ENCODE measurements at regions not wholly inside any gene's neighbourhood (a gene's known extent, or its start where the extent isn't known, plus 50 kb on each side); places are given as distances from the start of the nearest gene placed in this dataset.

DNA sequence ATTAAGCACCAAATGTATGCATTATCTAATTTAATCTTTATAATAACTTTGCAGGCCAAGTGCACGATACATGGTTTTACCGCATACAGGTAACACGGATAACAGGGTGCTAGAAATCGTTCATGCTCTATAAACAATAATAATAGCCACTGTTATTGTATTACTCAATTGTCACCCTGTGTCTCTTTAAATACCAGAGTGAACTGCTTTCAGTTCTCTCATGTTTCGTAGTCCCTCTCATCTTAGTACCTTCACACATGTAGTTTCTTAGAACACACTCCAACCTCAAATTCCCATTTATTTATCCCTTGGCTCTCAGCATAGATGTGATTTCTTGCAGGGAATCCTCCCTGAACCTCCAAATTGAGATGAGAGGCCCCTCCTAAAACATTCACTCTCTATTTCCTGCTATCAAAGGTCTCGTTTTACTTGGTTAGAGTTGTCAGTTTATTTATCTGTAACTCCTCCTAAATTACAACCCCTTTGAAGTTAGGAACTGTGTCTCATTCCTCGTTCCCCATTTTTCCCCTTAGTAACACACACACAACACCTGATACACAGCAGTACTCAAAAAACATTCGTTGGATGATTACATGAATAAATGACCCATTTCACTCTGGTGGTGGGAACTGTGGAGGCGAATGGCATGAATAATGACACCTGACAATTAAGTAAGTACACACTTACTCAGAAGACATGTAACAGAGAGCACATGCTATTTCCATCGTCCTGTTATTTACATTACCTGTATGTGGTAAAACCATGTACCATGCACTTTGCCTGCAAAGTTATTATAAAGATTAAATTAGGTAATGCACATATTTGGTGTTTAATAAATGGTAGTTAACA is 134.6 kb downstream of the BTG1 start:
- intact Hi-C loops (cut with DNase I), result no loop called here
- ATAC-seq (ENCODE audit: poor library complexity) (no peak), DNase-seq (no peak)

DNA sequence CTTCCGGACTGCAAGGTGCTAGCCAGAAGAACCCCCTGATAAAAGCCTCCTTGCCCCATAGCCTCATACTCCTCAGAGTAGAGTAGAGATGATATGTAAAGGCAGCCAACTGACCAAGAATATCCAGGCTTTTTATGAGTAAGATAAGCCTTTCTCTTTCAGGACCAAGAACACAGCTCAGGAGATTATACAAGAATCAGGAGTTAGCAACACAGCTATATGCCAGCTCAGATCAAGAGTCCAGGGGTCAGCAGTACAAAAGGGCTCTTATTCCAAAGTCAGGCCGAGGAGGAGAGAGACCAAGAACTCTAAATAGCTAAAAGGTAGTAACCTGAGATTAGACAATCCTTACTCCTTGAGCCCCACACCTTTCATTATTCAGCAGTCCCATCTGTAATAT is 135.3 kb downstream of the BTG1 start:
- intact Hi-C loops (cut with DNase I), result no loop called here
- ATAC-seq (ENCODE audit: poor library complexity) (no peak), DNase-seq (no peak)

DNA sequence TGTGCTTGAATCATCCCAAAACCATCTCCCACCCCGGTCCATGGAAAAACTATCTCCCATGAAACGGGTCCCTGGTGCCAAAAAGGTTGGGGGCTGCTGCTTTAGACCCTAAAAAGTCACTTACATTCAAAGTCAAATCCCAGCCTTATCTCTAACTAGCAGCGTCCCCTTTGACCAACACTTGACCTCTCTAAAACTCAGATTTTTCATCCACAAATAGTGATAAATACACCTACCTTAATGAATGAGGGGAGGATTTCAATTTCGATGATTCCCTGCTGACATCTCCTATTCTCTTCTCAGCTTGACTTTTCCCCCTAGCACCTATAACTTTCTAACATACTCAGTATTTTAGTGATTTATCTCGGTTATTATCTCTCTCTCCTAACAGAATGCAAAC is 137.3 kb downstream of the BTG1 start:
- DNase-seq (no peak), ATAC-seq (ENCODE audit: poor library complexity) (no peak)
- intact Hi-C loops (cut with DNase I), result no loop called here

DNA sequence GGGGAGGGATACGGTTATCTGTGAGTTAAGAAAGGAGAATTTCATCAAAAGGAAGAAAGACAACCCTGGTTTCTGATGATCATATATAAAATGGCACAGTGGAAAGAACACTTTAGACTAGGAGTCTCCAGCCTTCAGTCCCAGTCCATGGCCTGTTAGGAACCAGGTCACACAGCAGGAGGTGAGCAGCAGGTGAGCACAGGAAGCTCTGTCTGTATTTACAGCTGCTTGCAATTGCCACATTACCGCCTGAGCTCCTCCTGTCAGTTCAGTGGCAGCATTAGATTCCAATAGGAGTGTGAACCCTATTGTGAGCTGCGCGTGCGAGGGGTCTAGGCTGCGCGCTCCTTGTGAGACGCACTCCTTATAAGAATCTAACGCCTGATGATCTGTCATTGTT is 137.9 kb downstream of the BTG1 start:
- ATAC-seq (ENCODE audit: poor library complexity) (no peak), DNase-seq (no peak)
- intact Hi-C loops (cut with DNase I), result no loop called here

DNA sequence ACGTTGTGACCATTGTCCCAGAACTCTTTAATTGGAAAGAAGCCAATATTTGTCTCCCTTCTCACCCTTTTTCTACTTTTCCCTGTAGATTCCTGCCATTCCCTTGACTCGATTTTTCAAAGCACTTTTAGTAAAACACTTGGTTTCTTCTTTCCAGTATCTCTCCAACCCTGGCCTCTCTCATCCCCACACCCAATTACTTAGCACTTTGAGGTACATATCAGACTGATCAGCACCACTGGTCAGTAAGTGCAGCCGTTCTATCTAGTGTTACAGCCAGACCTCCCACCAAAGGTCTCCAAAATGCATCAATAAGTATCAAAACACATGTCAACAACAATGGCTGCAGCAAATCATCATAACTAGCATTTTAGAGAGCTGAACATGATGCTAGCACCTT is 141.9 kb downstream of the BTG1 start:
- no peak for DNase-seq
- intact Hi-C loops (cut with DNase I), result loop anchor here (5.0 kb wide), 1 partner anchor 139 kb away; no protein-coding TSS in a partner anchor
- no peak for ATAC-seq (ENCODE audit: poor library complexity)

DNA sequence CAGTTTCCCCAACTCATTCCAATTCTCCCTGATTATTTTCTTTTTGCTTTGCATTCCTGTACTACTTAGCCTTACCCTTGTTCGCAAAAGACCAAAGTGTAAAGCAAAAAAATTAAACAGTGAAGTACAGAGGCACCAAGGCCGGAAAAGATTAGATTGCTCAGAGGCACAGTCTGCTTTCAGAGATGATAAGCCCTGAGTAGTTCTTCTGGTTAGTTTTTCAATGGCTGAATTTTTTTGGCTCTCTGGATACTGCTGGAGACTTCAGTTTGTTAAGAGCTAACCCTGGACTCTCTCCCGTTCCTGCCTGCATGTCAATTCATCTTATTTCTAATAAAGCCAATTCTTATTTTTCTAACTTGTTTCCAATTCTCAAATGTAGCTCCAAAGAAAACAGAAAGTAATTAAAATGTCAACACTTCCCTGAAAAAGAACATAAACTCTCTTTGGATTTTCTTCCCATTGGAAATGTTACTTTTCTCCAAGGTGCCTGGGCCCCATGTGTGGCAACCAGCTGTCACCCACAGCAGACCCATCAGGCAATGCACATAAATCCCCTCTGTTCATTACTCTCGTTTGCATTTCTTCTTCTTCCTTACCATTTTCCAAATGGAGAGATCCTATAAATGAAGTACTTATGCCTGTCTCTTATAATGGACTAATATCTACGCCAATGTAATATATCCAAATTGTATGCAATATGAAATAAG is 142.8 kb downstream of the BTG1 start:
- intact Hi-C loops (cut with DNase I), result loop anchor here (5.0 kb wide), 1 partner anchor 139 kb away; no protein-coding TSS in a partner anchor
- DNase-seq (no peak), ATAC-seq (ENCODE audit: poor library complexity) (peak; percentile 85)

DNA sequence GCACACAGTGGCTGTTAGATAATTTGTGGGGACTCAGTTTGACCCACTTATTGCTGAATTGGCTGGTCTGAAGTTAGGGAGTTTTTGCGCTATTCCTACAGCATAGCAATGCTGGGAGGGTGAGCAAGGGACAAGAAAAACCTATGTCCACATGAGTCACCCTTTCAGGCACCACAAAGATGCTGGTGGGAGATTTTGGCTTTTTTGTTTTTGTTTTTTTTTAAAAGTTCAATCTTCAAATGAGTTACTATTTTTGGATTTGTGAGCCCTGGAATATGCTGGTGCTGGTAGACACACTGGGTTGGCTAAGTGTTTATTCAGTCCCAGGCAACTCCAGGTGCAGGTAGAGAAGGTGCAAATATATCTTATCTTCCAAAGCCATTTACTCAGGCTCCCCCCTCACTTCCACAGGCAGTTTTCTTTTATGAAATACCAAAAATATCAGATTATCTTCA is 143.4 kb downstream of the BTG1 start:
- peak; percentile 34 for ATAC-seq (ENCODE audit: poor library complexity)
- no peak for DNase-seq
- intact Hi-C loops (cut with DNase I), result loop anchor here (5.0 kb wide), 1 partner anchor 140 kb away; no protein-coding TSS in a partner anchor

DNA sequence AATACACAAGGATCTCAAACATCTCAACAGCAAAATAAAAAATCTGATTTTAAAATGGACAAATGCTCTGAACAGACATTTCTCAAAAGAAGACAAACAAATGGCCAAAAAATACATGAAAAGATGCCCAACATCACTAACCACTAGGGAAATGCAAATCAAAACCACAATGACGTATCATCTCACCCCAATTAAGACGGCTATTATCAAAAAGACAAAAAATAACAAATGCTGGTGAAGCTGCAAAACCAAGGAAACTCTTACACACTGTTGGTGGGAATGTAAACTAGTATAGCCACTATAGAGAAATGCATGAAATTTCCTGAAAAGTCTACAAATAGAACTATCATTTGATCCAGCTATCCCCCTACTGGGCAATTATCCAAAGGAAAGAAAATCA is 145.0 kb downstream of the BTG1 start:
- no peak for ATAC-seq (ENCODE audit: poor library complexity)
- intact Hi-C loops (cut with DNase I), result loop anchor here (5.0 kb wide), 1 partner anchor 142 kb away; no protein-coding TSS in a partner anchor

DNA sequence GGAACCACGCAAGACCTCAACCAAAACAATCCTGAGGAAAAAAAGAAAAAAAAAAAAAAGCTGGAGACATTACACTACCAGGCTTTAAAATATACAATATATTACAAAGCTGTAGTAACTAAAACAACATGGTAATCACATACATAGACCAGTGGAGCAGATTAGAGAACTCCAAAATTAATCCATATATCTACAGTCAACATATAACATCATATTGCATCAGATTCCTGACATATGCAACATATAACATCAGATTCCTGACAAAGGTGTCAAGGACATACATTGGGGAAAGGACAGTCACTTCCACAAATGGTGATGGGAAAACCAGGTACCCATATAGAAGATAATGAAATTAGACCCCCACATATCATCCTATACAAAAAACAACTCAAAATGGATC is 145.8 kb downstream of the BTG1 start:
- no peak for DNase-seq
- intact Hi-C loops (cut with DNase I), result loop anchor here (5.0 kb wide), 1 partner anchor 142 kb away; no protein-coding TSS in a partner anchor
- ATAC-seq (ENCODE audit: poor library complexity), result no peak

More for the DNA sequence above, 145.0 kb downstream of the BTG1 start:
- DNase-seq, result no peak

DNA sequence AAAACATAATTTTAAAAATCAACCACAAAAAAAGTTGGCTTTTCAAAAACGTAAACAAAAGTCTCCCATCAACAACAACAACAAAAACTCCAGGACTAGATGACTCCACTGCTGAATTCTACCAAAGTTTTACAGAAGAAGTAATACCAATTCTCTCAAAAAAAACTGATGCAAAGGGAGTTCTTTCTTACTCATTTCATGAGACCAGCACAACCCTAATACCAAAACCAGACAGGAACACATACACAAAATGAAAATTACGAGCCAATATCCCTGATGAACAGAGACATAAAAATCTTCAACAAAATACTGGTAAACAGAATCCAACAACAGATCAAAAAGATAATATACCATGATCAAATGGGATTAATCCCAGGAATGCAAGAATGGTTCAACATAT is 147.3 kb downstream of the BTG1 start:
- DNase-seq (no peak), ATAC-seq (ENCODE audit: poor library complexity) (no peak)
- intact Hi-C loops (cut with DNase I), result no loop called here

DNA sequence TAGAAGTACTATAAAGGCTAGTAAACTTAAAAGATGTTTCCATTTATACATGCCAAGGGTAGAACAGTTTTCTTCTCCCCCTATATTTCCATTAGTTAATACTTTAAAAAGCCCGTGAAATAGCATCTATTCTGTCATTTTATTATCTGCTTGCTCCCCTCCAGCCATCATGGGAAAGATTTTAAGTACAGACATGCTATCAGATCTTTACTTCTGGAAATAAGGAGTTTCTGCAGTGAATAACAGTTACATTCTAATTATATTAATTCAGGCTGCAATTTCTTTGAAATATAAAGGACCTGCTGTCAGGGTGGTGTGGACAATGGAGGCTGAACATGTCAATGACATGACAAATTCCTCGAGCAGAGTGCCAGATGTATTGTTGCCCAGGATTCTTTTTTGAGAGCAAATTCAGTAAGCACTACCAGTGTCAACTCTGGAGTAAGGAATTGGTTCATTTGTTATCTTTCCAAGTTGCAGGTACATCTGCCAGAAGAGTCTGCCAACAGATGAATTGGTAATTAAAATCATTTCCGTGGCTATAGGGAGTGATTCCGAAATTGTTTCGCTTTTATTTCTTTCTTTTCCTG is 151.3 kb downstream of the BTG1 start:
- DNase-seq, result no peak
- ATAC-seq (ENCODE audit: poor library complexity), result peak; percentile 55
- intact Hi-C loops (cut with DNase I), result no loop called here

DNA sequence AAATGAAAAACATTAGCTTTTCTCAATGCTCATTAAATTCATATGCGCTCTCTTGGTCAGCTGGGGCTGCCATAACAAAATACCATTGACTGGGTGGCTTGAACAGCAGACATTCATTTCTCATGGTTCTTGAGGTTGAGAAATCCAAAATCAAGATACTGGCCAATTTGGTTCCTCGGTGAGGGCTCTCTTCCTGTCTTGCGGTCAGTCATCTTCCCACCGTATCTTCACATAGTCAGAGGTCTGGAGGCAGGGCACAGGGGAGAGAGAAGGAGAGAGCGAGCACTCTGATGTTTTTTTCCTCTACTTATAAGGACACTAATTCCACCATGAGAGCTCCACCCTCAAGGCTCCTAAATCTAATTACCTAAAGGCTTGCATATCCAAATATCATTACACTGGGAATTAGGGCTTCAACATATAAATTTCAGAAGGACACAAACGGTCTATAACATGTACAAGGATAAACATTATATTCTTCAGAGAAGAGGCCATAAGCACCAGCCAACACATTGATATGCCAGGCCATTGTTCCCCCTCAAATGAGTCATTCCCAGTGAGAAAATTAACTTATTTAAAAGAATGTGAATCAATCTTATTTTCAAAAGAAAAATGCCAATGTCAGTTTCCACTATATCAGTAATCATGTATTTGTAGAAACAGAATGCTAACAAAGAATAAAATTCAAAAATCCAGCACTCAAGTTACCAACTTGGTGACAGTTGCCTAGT is 152.2 kb downstream of the BTG1 start:
- DNase-seq (no peak), ATAC-seq (ENCODE audit: poor library complexity) (no peak)
- intact Hi-C loops (cut with DNase I), result no loop called here

DNA sequence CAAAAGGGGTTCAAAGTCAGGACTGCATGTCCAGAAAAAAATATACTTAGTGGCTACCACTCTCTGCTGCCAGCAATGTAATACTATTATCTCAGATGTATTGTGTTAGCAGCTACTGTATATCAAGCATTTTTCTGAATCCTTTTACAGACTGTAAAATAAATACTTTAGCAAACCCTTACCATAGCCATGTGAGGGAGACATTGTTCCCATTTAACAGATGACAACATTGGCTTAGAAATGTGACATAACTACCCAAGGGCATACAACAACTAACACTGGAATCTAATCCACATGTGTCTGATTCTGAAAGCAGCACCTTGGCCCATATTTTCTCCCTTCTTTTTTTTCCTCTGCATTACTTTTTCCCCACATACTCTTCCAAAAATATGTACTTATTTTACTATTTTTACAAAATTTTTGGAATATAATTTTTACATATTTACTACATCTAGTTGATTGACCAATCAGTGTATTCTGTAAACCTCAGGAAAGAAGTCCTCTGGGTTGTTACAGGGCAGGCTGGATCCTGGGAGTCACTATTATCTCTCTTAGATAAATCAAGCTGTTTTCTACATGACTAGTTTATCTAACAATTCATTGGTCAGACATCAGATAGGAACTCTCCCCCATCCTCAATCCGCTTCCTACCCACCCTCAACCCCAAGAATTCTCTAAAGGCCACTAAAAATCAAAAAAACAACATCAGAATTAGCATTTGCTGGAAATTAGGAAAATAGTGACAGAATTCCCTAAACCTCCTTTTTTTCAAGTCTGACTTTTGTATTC is 154.1 kb downstream of the BTG1 start:
- no peak for DNase-seq
- no peak for ATAC-seq (ENCODE audit: poor library complexity)
- intact Hi-C loops (cut with DNase I), result no loop called here

DNA sequence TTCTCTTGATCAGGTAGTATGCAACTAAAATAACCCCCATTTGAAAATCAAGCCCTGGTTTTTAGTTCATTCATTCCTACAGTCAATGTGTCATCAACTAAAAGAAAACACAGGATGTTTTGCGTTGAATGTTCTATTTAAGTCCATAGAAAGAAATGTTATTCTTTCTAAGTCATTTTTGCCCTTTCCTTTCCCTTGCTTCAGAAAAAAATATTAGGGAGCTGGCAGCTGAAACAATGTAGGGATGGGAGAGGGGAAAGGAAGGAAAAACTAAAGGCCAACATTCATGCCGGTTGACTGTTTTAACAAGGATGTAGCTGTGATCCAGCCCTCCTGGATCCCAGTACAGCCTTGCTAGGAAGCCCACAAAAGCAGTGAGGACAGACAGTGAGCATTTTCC is 155.1 kb downstream of the BTG1 start:
- intact Hi-C loops (cut with DNase I), result no loop called here
- ATAC-seq (ENCODE audit: poor library complexity), result no peak
- DNase-seq, result no peak

DNA sequence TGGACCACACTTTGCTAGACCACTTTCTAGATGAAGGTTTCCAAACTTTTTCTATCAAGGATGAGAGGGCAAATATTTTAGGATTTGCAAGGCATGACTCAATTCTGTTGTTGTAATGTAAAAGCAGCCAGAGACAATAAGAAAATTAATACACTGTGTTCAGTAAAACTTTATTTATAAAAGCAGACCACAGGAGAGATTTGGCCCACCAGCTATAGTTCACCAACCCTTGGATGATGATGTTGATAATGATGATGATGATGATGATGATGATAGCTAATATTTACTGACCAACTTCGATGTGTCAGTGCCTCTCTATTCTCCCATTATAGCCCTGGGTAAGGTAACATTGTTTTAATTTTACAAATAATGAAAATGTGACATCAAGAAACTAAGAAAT is 156.5 kb downstream of the BTG1 start:
- ATAC-seq (ENCODE audit: poor library complexity), result no peak
- intact Hi-C loops (cut with DNase I), result no loop called here
- DNase-seq, result no peak

DNA sequence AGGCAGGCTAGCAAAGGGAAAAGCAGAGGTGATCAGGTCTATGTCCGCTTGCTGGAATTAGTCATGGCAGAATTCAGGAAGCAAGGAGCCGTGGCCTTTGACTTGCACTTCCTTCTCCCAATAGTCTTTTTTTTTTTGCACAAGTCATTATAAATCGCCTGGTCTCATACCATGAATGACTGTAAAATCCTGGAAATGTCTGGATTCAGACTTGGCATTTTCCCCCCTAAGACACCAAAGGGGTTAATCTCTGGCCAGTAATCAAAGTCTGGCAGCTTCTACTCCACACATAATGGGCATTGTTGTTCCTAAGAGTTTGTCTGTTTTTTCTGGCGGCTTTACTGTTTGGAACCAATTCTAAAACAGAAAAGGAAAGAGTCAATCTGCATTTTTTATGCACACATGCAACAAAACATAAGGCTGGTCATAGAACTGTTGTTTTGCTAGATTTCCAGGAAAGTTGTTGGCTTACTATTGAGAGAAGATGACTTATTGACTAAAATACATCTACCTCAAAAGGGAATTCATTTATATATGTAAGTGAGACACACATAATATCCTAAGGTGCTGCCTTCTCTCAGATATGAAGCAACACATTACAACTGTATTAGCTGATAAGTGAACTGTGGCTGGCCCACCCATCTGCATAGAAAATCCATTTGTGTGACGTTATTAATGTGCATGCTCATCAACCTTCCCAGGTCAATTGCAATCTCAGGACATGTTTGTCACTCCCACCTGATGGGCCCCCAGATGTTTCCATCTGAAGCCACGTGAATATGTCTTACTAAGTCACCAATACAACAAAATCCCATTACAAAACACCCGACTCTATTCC is 157.3 kb downstream of the BTG1 start:
- no peak for ATAC-seq (ENCODE audit: poor library complexity)
- DNase-seq, result no peak
- intact Hi-C loops (cut with DNase I), result no loop called here

DNA sequence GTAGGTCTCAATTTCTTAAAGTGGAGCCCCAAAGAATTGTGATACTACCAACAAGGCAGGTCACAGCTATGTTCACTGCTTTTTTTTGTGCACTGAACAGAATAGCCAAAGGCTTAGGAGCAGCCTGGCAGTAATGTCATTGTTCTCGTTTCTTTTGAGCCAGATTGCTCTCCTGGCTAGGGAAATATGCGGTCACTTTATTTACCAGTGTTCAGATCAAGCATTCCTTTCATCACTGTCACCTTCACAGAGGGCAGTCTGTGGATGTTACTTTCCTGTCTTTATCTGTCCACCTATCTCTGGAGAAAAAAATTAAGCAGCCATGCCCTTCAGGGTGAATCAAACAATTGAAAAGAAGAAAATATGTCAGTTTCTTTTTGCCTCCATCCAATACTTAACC is 159.6 kb downstream of the BTG1 start:
- DNase-seq (no peak), ATAC-seq (ENCODE audit: poor library complexity) (peak; percentile 59)
- intact Hi-C loops (cut with DNase I), result no loop called here

Data from Right ventricle myocardium superior (tissue), 1 donor.